H9 (cell line): ENCODE measurements at regions not wholly inside any gene's neighbourhood (a gene's known extent, or its start where the extent isn't known, plus 50 kb on each side); places are given as distances from the start of the nearest gene placed in this dataset.
"Not testable (repeated sequence)": the region's sequence is repeated elsewhere in the genome, so short reads cannot be mapped to it uniquely, and the experiment has no call there.

Source experiments
- DNase-seq: peaks from one replicate; pipeline ENCODE4 v3.0.0-alpha.2; 2017
- H2AFZ ChIP-seq: one replicate; pipeline ENCODE4 v1.6.1; 2013; ENCODE audit warnings: mild to moderate bottlenecking, low read length, control low read depth, moderate library complexity
- H2AK5ac ChIP-seq: 2 replicates; pipeline ENCODE4 v1.6.1; 2013; ENCODE audit warnings: low read length, control low read depth, mixed read lengths; ENCODE audit not compliant: insufficient read length
- H2BK120ac ChIP-seq: one replicate; pipeline ENCODE4 v1.6.1; 2013; ENCODE audit warnings: low read depth, mild to moderate bottlenecking, low read length, control low read depth, inconsistent platforms; ENCODE audit not compliant: poor library complexity, severe bottlenecking
- H2BK12ac ChIP-seq: 2 replicates; pipeline ENCODE4 v1.6.1; 2013; ENCODE audit warnings: low read length, control low read depth, mixed read lengths, low read depth; ENCODE audit not compliant: insufficient read length
- H2BK15ac ChIP-seq: 2 replicates; pipeline ENCODE4 v1.6.1; 2013; ENCODE audit warnings: low read depth, low read length, control low read depth
- H2BK20ac ChIP-seq: one replicate; pipeline ENCODE4 v1.6.1; 2013; ENCODE audit warnings: low read depth, mild to moderate bottlenecking, low read length, control low read depth, inconsistent platforms; ENCODE audit not compliant: poor library complexity, severe bottlenecking
- H2BK5ac ChIP-seq: 2 replicates; pipeline ENCODE4 v1.6.1; 2013; ENCODE audit warnings: low read length, control low read depth, mixed read lengths; ENCODE audit not compliant: insufficient read length
- H3K14ac ChIP-seq: 2 replicates; pipeline ENCODE4 v1.6.1; 2013; ENCODE audit warnings: low read length, control low read depth; ENCODE audit not compliant: insufficient read depth
- H3K18ac ChIP-seq: 2 replicates; pipeline ENCODE4 v1.6.1; 2013; ENCODE audit warnings: low read depth, mild to moderate bottlenecking, mixed read lengths, low read length, control low read depth; ENCODE audit not compliant: insufficient read length
- H3K23ac ChIP-seq: 2 replicates; pipeline ENCODE4 v1.6.1; 2013; ENCODE audit warnings: low read length, control low read depth, mixed read lengths, low read depth; ENCODE audit not compliant: insufficient read length
- H3K23me2 ChIP-seq: 2 replicates; pipeline ENCODE4 v1.6.1; 2013; ENCODE audit warnings: low read depth, mild to moderate bottlenecking, mixed read lengths, low read length, control low read depth; ENCODE audit not compliant: insufficient read length, poor library complexity, severe bottlenecking
- H3K27ac ChIP-seq: 2 replicates; pipeline ENCODE4 v1.5.1; 2013; ENCODE audit warnings: low read length, control low read depth, mixed read lengths, low read depth; ENCODE audit not compliant: insufficient read length
- H3K27me3 ChIP-seq: 2 replicates; pipeline ENCODE4 v1.6.1; 2013; ENCODE audit warnings: low read length, control low read depth, inconsistent platforms; ENCODE audit not compliant: insufficient read depth
- H3K4ac ChIP-seq: 2 replicates; pipeline ENCODE4 v1.6.1; 2013; ENCODE audit warnings: low read depth, mild to moderate bottlenecking, control low read depth, inconsistent platforms, low read length, moderate library complexity
- H3K4me1 ChIP-seq: 2 replicates; pipeline ENCODE4 v1.6.1; 2013; ENCODE audit warnings: low read length, control low read depth, inconsistent platforms; ENCODE audit not compliant: insufficient read depth
- H3K4me2 ChIP-seq: 2 replicates; pipeline ENCODE4 v1.6.1; 2013; ENCODE audit warnings: low read length, control low read depth, mixed read lengths; ENCODE audit not compliant: insufficient read length, insufficient read depth
- H3K56ac ChIP-seq: 2 replicates; pipeline ENCODE4 v1.6.1; 2013; ENCODE audit warnings: low read depth, mild to moderate bottlenecking, mixed read lengths, low read length, control low read depth; ENCODE audit not compliant: insufficient read length
- H3K79me1 ChIP-seq: 2 replicates; pipeline ENCODE4 v1.6.1; 2013; ENCODE audit warnings: low read depth, mild to moderate bottlenecking, moderate library complexity, low read length, control low read depth, inconsistent platforms; ENCODE audit not compliant: insufficient read depth, poor library complexity, severe bottlenecking
- H3K79me2 ChIP-seq: 2 replicates; pipeline ENCODE4 v1.6.1; 2013; ENCODE audit warnings: low read length, control low read depth, inconsistent platforms; ENCODE audit not compliant: insufficient read depth
- H3K9ac ChIP-seq: 2 replicates; pipeline ENCODE4 v1.6.1; 2013; ENCODE audit warnings: low read length, control low read depth, mixed read lengths; ENCODE audit not compliant: insufficient read length; ENCODE audit errors: extremely low read depth
- H3K9me3 ChIP-seq: one replicate; pipeline ENCODE4 v1.6.1; 2013; ENCODE audit warnings: low read depth, low read length, inconsistent platforms; ENCODE audit not compliant: control insufficient read depth
- H3T11ph ChIP-seq: one replicate; pipeline ENCODE4 v1.6.1; 2013; ENCODE audit warnings: mild to moderate bottlenecking, low read length, control low read depth, inconsistent platforms
- H4K20me1 ChIP-seq: one replicate; pipeline ENCODE4 v1.6.1; 2013; ENCODE audit not compliant: control insufficient read depth, insufficient read length, insufficient read depth
- H4K5ac ChIP-seq: 2 replicates; pipeline ENCODE4 v1.6.1; 2013; ENCODE audit warnings: low read depth, mild to moderate bottlenecking, mixed read lengths, low read length, control low read depth; ENCODE audit not compliant: insufficient read length
- H4K8ac ChIP-seq: replicated peaks from 2 replicates; pipeline ENCODE4 v1.6.1; 2013; ENCODE audit warnings: low read length, control low read depth, mixed read lengths, low read depth; ENCODE audit not compliant: insufficient read length
- H4K91ac ChIP-seq: 2 replicates; pipeline ENCODE4 v1.6.1; 2013; ENCODE audit warnings: low read depth, mild to moderate bottlenecking, moderate library complexity, mixed read lengths, low read length, control low read depth; ENCODE audit not compliant: insufficient read length
- H3K27ac Mint-ChIP-seq, 3 experiments: 2 replicates in 2 of 3; 3 replicates in 1 of 3; pipeline ENCODE4 v1.8.0; 2020 to 2021; ENCODE audit warnings: mixed read lengths in 3 of 3, mild to moderate bottlenecking in 1 of 3, moderate library complexity in 1 of 3
- H3K27me3 Mint-ChIP-seq: 2 replicates; pipeline ENCODE4 v1.8.0; 2021; ENCODE audit warnings: low read depth, mild to moderate bottlenecking, moderate library complexity, mixed read lengths
- H3K36me3 Mint-ChIP-seq, 3 experiments: 2 replicates in 2 of 3; 3 replicates in 1 of 3; pipeline ENCODE4 v1.8.0; 2020 to 2021; ENCODE audit warnings: low read depth in 3 of 3, mixed read lengths in 3 of 3; ENCODE audit not compliant: insufficient read depth in 1 of 3
- H3K4me1 Mint-ChIP-seq, 2 experiments: 2 replicates each; pipeline ENCODE4 v1.8.0; 2020; ENCODE audit warnings: mixed read lengths in 2 of 2
- H3K4me3 Mint-ChIP-seq, 2 experiments: 2 replicates in 1 of 2; 3 replicates in 1 of 2; pipeline ENCODE4 v1.8.0; 2020 to 2021; ENCODE audit warnings: mild to moderate bottlenecking in 2 of 2, mixed read lengths in 2 of 2, moderate library complexity in 1 of 2
- H3K9me3 Mint-ChIP-seq, 2 experiments: 2 replicates in 1 of 2; 3 replicates in 1 of 2; pipeline ENCODE4 v1.8.0; 2020; ENCODE audit warnings: mild to moderate bottlenecking in 2 of 2, mixed read lengths in 2 of 2, moderate library complexity in 1 of 2
- WGBS: extraction: QIAGEN DNeasy Blood & Tissue Kit; methylation state at CpG from one replicate; pipeline ENCODE4 v1.1.7; 2013; ENCODE audit warnings: missing lambda C conversion rate, low lambda C conversion rate, mixed read lengths; ENCODE audit not compliant: insufficient read length; ENCODE audit errors: extremely low coverage; 5-methylcytosine and 5-hydroxymethylcytosine counted together

- H3K9ac ChIP-seq, H3K4me3 Mint-ChIP-seq, H2BK5ac ChIP-seq, H3K27ac Mint-ChIP-seq, H3K23me2 ChIP-seq, H4K20me1 ChIP-seq, H3K79me1 ChIP-seq, H3T11ph ChIP-seq, H2AK5ac ChIP-seq, H3K79me2 ChIP-seq, H3K14ac ChIP-seq, H3K18ac ChIP-seq, H3K27me3 ChIP-seq, H4K91ac ChIP-seq, H3K4me2 ChIP-seq, H3K4me1 Mint-ChIP-seq, H3K56ac ChIP-seq, H2BK15ac ChIP-seq, H2AFZ ChIP-seq, H4K8ac ChIP-seq, H2BK12ac ChIP-seq, H3K4ac ChIP-seq, H3K27me3 Mint-ChIP-seq, H2BK120ac ChIP-seq, H3K23ac ChIP-seq, H3K27ac ChIP-seq, H3K9me3 ChIP-seq, DNase-seq, H3K4me1 ChIP-seq, H4K5ac ChIP-seq, H3K9me3 Mint-ChIP-seq, H2BK20ac ChIP-seq: not testable (repeated sequence)
- H3K36me3 Mint-ChIP-seq = peaks cover 0 to 39% (median 8%) of the 10 kb centered on the region in 3 experiments; a peak in 4 of 7 replicates
- WGBS = no CpG with 5 or more reads among the region's 1 CpG
These were observed 97.0 kb upstream of the NAA35 start for GRCh38 chr9:85843949-85844348.

DNA sequence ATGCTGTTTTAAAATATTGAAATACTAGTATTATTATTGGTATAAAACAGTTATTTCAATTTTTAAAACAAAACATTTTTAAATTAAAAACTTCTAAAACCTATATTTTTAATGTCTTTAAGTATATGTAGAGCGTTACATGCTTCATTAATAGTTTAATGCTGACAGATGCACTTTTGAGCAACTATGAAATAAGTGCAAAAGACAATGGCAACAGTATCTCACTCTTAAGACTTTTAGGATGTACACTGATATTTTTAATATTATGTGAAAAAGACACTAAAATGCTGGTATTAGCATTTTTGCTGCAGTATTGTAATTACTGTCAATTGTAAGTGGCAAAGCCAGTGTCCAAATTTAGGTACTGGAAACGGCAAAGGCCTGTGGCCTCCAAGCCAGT lies 93.2 kb upstream of the NAA35 start:
- not testable (repeated sequence) for H3K4me1 Mint-ChIP-seq, H3K9me3 Mint-ChIP-seq, H3K79me2 ChIP-seq, H3K18ac ChIP-seq, H3K4me2 ChIP-seq, H3T11ph ChIP-seq, H3K27ac Mint-ChIP-seq, H2BK5ac ChIP-seq, H3K27me3 ChIP-seq, H3K27ac ChIP-seq, H3K27me3 Mint-ChIP-seq, H2BK20ac ChIP-seq, H2AK5ac ChIP-seq, H2AFZ ChIP-seq, H3K9me3 ChIP-seq, H3K56ac ChIP-seq, H2BK15ac ChIP-seq, H3K4me1 ChIP-seq, H4K20me1 ChIP-seq, H2BK12ac ChIP-seq, DNase-seq, H4K91ac ChIP-seq, H3K4me3 Mint-ChIP-seq, H3K4ac ChIP-seq, H3K79me1 ChIP-seq, H3K9ac ChIP-seq, H3K23me2 ChIP-seq, H3K14ac ChIP-seq, H4K5ac ChIP-seq, H2BK120ac ChIP-seq, H3K23ac ChIP-seq, H4K8ac ChIP-seq
- peaks cover 6 to 29% (median 15%) of the 10 kb centered on the region in 3 experiments for H3K36me3 Mint-ChIP-seq
- WGBS = no CpG with 5 or more reads among the region's 2 CpGs
